GM12874 (cell line): ENCODE measurements at regions not wholly inside any gene's neighbourhood (a gene's known extent, or its start where the extent isn't known, plus 50 kb on each side); places are given as distances from the start of the nearest gene placed in this dataset.

Source experiments
- TF ChIP-seq, protein P1 (sequence below): IDR thresholded peaks from 2 replicates; pipeline ENCODE4 v1.5.1; 2011; ENCODE audit warnings: low read depth, mild to moderate bottlenecking, control low read depth, low read length, moderate library complexity; ENCODE audit not compliant: insufficient read depth

DNA sequence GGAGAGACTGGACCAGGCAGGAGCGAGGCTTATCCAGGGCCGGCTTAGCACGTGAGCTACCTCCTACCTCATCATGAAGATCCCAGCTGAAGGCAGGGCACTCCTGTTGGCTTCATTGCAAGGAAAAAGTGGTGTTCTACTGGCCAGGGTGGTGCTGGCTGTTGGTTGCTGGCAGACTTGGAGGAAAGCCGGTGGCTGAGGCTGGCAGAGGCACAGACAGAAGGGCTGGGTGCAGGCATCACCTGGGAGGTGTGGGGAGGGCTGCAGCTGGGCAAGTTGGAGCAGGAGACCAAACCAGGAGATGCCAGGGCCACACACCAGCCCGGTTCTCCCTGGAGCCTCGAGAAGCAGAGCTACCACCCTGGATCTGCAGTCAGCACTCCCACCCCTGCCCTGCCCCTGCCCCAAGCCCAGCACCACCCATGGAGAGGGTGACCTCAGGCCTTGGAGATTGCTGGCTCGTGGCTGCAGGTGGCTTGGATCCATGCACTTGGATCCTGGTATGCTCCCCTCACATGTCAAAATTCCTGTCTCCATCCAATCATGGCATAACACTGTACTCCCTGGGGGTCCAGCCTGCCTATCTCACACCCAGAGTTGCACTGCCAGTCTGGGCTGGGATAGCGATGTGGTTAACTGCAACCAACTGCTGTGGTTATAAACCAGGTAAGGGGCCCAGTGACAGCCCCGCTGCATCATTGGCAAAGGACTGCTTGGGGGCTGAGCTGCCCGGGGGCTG, 49.7 kb downstream of the GLI2 start:
- TF ChIP-seq, protein P1, sequence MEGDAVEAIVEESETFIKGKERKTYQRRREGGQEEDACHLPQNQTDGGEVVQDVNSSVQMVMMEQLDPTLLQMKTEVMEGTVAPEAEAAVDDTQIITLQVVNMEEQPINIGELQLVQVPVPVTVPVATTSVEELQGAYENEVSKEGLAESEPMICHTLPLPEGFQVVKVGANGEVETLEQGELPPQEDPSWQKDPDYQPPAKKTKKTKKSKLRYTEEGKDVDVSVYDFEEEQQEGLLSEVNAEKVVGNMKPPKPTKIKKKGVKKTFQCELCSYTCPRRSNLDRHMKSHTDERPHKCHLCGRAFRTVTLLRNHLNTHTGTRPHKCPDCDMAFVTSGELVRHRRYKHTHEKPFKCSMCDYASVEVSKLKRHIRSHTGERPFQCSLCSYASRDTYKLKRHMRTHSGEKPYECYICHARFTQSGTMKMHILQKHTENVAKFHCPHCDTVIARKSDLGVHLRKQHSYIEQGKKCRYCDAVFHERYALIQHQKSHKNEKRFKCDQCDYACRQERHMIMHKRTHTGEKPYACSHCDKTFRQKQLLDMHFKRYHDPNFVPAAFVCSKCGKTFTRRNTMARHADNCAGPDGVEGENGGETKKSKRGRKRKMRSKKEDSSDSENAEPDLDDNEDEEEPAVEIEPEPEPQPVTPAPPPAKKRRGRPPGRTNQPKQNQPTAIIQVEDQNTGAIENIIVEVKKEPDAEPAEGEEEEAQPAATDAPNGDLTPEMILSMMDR, result no peak

- TF ChIP-seq, protein P1, result no peak
These were observed 50.6 kb downstream of the GLI2 start for GRCh38 chr2:120786038-120786960.

DNA sequence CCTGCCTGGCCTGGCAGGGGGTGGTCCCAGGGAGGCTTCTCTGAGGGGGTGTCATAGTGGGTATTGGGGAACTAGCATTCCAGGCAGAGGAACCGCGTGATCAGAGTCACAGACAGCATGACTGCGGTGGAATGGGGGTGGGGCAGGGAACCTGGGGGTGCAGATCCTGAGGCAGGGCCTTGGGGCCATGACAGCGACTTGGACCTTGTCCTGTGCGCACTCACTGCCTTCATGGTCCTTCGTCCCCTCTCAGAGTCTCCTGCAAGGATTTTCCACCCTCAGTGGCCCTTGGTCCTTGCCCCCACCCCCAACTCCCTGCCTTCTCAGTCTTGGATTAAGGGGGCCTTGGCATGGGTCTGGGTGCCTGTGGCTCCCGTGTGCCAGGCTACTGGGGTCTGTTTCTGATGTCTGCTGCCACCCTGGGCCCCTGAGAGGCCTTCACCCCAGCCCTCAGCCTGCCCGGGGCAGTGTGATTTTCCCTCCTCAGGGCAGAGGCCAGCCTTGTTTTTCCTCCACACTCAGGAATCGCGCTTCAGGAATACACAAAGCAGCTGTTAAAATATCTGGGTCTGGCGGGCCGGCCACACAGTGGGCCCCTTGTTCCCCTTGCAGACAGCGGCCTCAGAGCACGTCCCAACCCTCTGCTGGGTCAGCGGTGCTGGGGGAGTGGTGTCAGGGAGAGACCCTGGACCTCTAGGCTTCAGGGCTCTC, 51.6 kb downstream of the GLI2 start:
- TF ChIP-seq, protein P1, result no peak

GRCh38 chr2:120787822-120788700, 52.4 kb downstream of the GLI2 start:
- TF ChIP-seq, protein P1, result no peak

GRCh38 chr2:120791243-120791961, 55.7 kb downstream of the GLI2 start:
- TF ChIP-seq, protein P1, result no peak

- TF ChIP-seq, protein P1, result no peak
These were observed 56.3 kb downstream of the GLI2 start for GRCh38 chr2:120791962-120792297.
